A549 (cell line): ENCODE measurements at regions not wholly inside any gene's neighbourhood (a gene's known extent, or its start where the extent isn't known, plus 50 kb on each side); places are given as distances from the start of the nearest gene placed in this dataset.

ENCODE experiments used
- BHLHE40 ChIP-seq: IDR thresholded peaks from 2 replicates; pipeline ENCODE4 v1.6.1; 2012; ENCODE audit warnings: low read depth, low read length, inconsistent platforms
- CBX8 ChIP-seq: fragments of 200-600 bp; sonication (generic); IDR thresholded peaks from 2 replicates; pipeline ENCODE4 v1.6.1; 2016
- CHD2 ChIP-seq: fragments of 150-350 bp; IDR thresholded peaks from 2 replicates; pipeline ENCODE4 v1.6.1; 2014; ENCODE audit warnings: low read length; ENCODE audit not compliant: partially characterized antibody
- CTCF ChIP-seq: fragments of >200 bp; sonication (Bioruptor Twin); formaldehyde crosslinking; IDR thresholded peaks from 3 replicates; pipeline ENCODE4 v1.5.1; 2016
- EP300 ChIP-seq, 2 experiments: fragments of >200 bp; sonication (Bioruptor Twin); formaldehyde crosslinking; IDR thresholded peaks; 2 replicates in 1 of 2; 3 replicates in 1 of 2; pipeline ENCODE4 v1.6.1; 2016 to 2017
- ESRRA ChIP-seq: fragments of 150-350 bp; IDR thresholded peaks from 2 replicates; pipeline ENCODE4 v1.6.1; 2014; ENCODE audit warnings: mild to moderate bottlenecking, low read length, borderline replicate concordance
- HDAC2 ChIP-seq: fragments of 200-600 bp; sonication (generic); IDR thresholded peaks from 2 replicates; pipeline ENCODE4 v1.6.1; 2016
- MAX ChIP-seq: IDR thresholded peaks from 2 replicates; pipeline ENCODE4 v1.6.1; 2012
- MAZ ChIP-seq: fragments of 150-350 bp; IDR thresholded peaks from 2 replicates; pipeline ENCODE4 v1.6.1; 2014; ENCODE audit warnings: antibody characterized with exemption, low read depth, low read length, borderline replicate concordance
- PHF8 ChIP-seq: fragments of 200-600 bp; sonication (generic); IDR thresholded peaks from 2 replicates; pipeline ENCODE4 v1.6.1; 2016; ENCODE audit warnings: low read depth, mild to moderate bottlenecking, antibody characterized with exemption, moderate library complexity, borderline replicate concordance
- POLR2A ChIP-seq: IDR thresholded peaks from 2 replicates; pipeline ENCODE4 v1.6.1; 2012; ENCODE audit warnings: mild to moderate bottlenecking, low read length
- POLR2AphosphoS2 ChIP-seq: conservative IDR thresholded peaks from 2 replicates; pipeline ENCODE4 v1.6.1; 2012; ENCODE audit warnings: low read length, improper control_type of control experiment, inconsistent platforms
- RNF2 ChIP-seq: fragments of 200-600 bp; sonication (generic); IDR thresholded peaks from 2 replicates; pipeline ENCODE4 v1.6.1; 2016; ENCODE audit warnings: low read depth, mild to moderate bottlenecking, antibody characterized with exemption, moderate library complexity, borderline replicate concordance
- SMC3 ChIP-seq: fragments of >200 bp; sonication (Bioruptor Twin); formaldehyde crosslinking; IDR thresholded peaks from 3 replicates; pipeline ENCODE4 v1.6.1; 2018; ENCODE audit warnings: inconsistent platforms

GRCh38 chr2:236841389-236841788 lies 244.3 kb upstream of the COPS8 start:
- TF ChIP-seq HDAC2 = no peak
- no peak for TF ChIP-seq CTCF
- no peak for TF ChIP-seq BHLHE40
- no peak for TF ChIP-seq POLR2AphosphoS2
- TF ChIP-seq MAZ = no peak
- no peak for TF ChIP-seq CHD2
- no peak for TF ChIP-seq SMC3
- TF ChIP-seq EP300 (IDR thresholded peaks at IDR 0.05) = no peak
- no peak for TF ChIP-seq MAX
- no peak for TF ChIP-seq ESRRA
- TF ChIP-seq RNF2 = no peak
- no peak for TF ChIP-seq PHF8
- TF ChIP-seq CBX8 = no peak
- no peak for TF ChIP-seq POLR2A
